Peyer's patch (tissue), 4 donors: ENCODE measurements at regions not wholly inside any gene's neighbourhood (a gene's known extent, or its start where the extent isn't known, plus 50 kb on each side); places are given as distances from the start of the nearest gene placed in this dataset.

Experiments
- CTCF ChIP-seq, 6 experiments: fragments of 450-650 bp in 4 of 6; fragments of 200-600 bp in 2 of 6; sonication (generic) in 1 of 6; IDR thresholded peaks; one replicate each; pipeline ENCODE4 v1.5.1; 2017 to 2019; ENCODE audit warnings: antibody characterized with exemption in 6 of 6, mild to moderate bottlenecking in 3 of 6, moderate library complexity in 1 of 6
- POLR2A ChIP-seq, 2 donors: fragments of 450-650 bp; IDR thresholded peaks; one replicate each; pipeline ENCODE4 v1.5.1; 2017; ENCODE audit warnings: antibody characterized with exemption in 2 of 2, mild to moderate bottlenecking in 2 of 2, moderate library complexity in 2 of 2

- TF ChIP-seq CTCF (IDR thresholded peaks at IDR 0.05) = no peak
- no peak for TF ChIP-seq POLR2A (IDR thresholded peaks at IDR 0.05)
Measured at GRCh38 chr3:22898558-22898957, 304.6 kb upstream of the UBE2E2 start.
